OCI-LY1 (cell line): ENCODE measurements at regions not wholly inside any gene's neighbourhood (a gene's known extent, or its start where the extent isn't known, plus 50 kb on each side); places are given as distances from the start of the nearest gene placed in this dataset.

Source experiments
- H2AFZ ChIP-seq: fragments of 200-600 bp; sonication (generic), shearing (Covaris generic); 2 replicates; pipeline ENCODE4 v1.6.0; 2014; ENCODE audit warnings: antibody characterized with exemption, mild to moderate bottlenecking, low read length
- H3F3A ChIP-seq: fragments of 200-600 bp; sonication (generic), shearing (Covaris generic); 2 replicates; pipeline ENCODE4 v1.6.0; 2014; ENCODE audit warnings: mild to moderate bottlenecking, antibody characterized with exemption, low read length, moderate library complexity; ENCODE audit not compliant: insufficient read depth
- H3K27ac ChIP-seq: fragments of 200-600 bp; sonication (generic); 2 replicates; pipeline ENCODE4 v1.5.1; 2014; ENCODE audit warnings: low read length, mixed run types, mild to moderate bottlenecking, low read depth; ENCODE audit not compliant: poor library complexity, severe bottlenecking
- H3K27me3 ChIP-seq: fragments of 200-600 bp; sonication (generic); 2 replicates; pipeline ENCODE4 v1.6.0; 2014; ENCODE audit warnings: antibody characterized with exemption, mild to moderate bottlenecking, low read length, moderate library complexity; ENCODE audit not compliant: insufficient read depth
- H3K36me3 ChIP-seq: fragments of 200-600 bp; sonication (generic); 2 replicates; pipeline ENCODE4 v1.6.1; 2014; ENCODE audit warnings: mild to moderate bottlenecking, antibody characterized with exemption, low read length, moderate library complexity, mixed read lengths; ENCODE audit not compliant: insufficient read depth
- H3K4me1 ChIP-seq: fragments of 200-600 bp; sonication (generic); 2 replicates; pipeline ENCODE4 v1.5.1; 2014; ENCODE audit warnings: mild to moderate bottlenecking, low read length, moderate library complexity; ENCODE audit not compliant: insufficient read depth, severe bottlenecking
- H3K4me2 ChIP-seq: fragments of 200-600 bp; sonication (generic), shearing (Covaris generic); 2 replicates; pipeline ENCODE4 v1.6.1; 2014; ENCODE audit warnings: low read length
- H3K4me3 ChIP-seq: fragments of 200-600 bp; sonication (generic); 2 replicates; pipeline ENCODE4 v1.5.1; 2014; ENCODE audit warnings: low read length, low read depth, mild to moderate bottlenecking, mixed read lengths; ENCODE audit not compliant: poor library complexity, severe bottlenecking
- H3K79me2 ChIP-seq: fragments of 200-600 bp; shearing (Covaris generic); 2 replicates; pipeline ENCODE4 v1.6.1; 2016; ENCODE audit warnings: mixed run types, low read length, mixed read lengths; ENCODE audit not compliant: insufficient read depth
- H3K9ac ChIP-seq: fragments of 200-600 bp; sonication (generic), shearing (Covaris generic); 2 replicates; pipeline ENCODE4 v1.6.1; 2014; ENCODE audit warnings: mild to moderate bottlenecking, low read length, mixed read lengths
- H3K9me2 ChIP-seq: fragments of 200-600 bp; sonication (generic), shearing (Covaris generic); 2 replicates; pipeline ENCODE4 v1.6.1; 2014; ENCODE audit warnings: low read depth, mild to moderate bottlenecking, low read length, mixed read lengths
- H3K9me3 ChIP-seq: fragments of 200-600 bp; shearing (Covaris generic); 2 replicates; pipeline ENCODE4 v1.6.1; 2014; ENCODE audit warnings: low read length, mixed read lengths
- H4K20me1 ChIP-seq: fragments of 200-600 bp; sonication (generic), shearing (Covaris generic); 2 replicates; pipeline ENCODE4 v1.6.0; 2016; ENCODE audit warnings: mild to moderate bottlenecking, low read length; ENCODE audit not compliant: insufficient read depth
- EZH2 ChIP-seq: fragments of 200-600 bp; sonication (generic), shearing (Covaris generic); IDR thresholded peaks from 2 replicates; pipeline ENCODE4 v1.8.0; 2017; ENCODE audit warnings: borderline replicate concordance, mixed run types, mild to moderate bottlenecking, antibody characterized with exemption, low read length, moderate library complexity, mixed read lengths
- TF ChIP-seq, protein P1 (sequence below): fragments of 200-600 bp; sonication (generic), shearing (Covaris generic); IDR thresholded peaks from 2 replicates; pipeline ENCODE4 v1.5.1; 2017; ENCODE audit warnings: mild to moderate bottlenecking, antibody characterized with exemption, low read length, moderate library complexity, mixed read lengths

DNA sequence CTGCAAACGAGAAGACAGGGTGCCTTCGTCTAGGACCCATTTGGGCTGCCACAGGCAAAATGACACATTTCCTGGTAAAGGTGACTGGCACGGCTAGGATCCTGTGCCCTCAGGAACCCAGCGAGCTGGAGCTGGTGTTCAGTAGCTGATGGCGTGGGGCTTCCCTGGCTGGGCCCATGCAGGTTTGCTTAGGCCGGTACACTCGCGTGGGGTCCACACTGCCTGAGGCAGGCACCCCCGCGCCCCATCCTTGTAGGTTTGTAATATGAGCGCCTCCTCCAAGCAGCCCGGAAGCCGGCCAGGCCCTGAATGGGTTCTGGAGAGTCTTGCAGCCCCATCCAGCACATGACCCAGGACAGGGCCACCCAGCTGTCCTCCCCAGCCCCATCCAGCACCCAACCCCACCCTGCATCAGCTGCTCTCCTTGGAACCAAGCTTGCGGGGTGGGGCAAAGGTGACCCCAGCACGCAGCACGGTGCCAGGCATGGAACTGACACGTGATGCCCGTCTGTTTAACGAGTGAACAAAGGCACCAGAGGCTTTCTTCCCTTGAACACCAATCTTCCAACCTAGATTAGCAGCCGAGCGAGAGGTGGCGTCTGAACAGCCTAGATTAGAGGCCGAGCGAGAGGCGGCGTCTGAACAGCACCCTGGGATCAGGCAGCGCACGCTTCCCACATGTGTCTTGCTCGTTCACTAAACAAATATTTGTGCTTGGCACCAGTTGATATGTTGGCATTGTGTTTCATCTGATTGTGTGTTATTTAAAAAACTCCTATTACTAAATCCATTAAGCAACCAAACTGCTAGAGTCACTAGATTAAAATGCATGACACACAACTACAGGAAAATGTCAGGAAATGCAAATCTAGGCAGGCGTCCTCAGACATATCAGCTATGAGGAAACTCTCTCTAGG is 112.1 kb downstream of the DLL1 start:
- TF ChIP-seq EZH2 = no peak
- TF ChIP-seq, protein P1, sequence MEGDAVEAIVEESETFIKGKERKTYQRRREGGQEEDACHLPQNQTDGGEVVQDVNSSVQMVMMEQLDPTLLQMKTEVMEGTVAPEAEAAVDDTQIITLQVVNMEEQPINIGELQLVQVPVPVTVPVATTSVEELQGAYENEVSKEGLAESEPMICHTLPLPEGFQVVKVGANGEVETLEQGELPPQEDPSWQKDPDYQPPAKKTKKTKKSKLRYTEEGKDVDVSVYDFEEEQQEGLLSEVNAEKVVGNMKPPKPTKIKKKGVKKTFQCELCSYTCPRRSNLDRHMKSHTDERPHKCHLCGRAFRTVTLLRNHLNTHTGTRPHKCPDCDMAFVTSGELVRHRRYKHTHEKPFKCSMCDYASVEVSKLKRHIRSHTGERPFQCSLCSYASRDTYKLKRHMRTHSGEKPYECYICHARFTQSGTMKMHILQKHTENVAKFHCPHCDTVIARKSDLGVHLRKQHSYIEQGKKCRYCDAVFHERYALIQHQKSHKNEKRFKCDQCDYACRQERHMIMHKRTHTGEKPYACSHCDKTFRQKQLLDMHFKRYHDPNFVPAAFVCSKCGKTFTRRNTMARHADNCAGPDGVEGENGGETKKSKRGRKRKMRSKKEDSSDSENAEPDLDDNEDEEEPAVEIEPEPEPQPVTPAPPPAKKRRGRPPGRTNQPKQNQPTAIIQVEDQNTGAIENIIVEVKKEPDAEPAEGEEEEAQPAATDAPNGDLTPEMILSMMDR = no peak
- Histone ChIP-seq H2AFZ (no peak overlapping the region), H3K4me3 (no peak overlapping the region), H3K27me3 (no peaks in the 10 kb centered on the region), H4K20me1 (no peaks in the 10 kb centered on the region), H3K4me1 (no peaks in the 10 kb centered on the region), H3K79me2 (no peaks in the 10 kb centered on the region), H3K9me2 (no peaks in the 10 kb centered on the region), H3K36me3 (no peaks in the 10 kb centered on the region), H3K9ac (no peak overlapping the region), H3K27ac (no peak overlapping the region), H3K9me3 (no peaks in the 10 kb centered on the region), H3F3A (no peaks in the 10 kb centered on the region), H3K4me2 (no peak overlapping the region)

DNA sequence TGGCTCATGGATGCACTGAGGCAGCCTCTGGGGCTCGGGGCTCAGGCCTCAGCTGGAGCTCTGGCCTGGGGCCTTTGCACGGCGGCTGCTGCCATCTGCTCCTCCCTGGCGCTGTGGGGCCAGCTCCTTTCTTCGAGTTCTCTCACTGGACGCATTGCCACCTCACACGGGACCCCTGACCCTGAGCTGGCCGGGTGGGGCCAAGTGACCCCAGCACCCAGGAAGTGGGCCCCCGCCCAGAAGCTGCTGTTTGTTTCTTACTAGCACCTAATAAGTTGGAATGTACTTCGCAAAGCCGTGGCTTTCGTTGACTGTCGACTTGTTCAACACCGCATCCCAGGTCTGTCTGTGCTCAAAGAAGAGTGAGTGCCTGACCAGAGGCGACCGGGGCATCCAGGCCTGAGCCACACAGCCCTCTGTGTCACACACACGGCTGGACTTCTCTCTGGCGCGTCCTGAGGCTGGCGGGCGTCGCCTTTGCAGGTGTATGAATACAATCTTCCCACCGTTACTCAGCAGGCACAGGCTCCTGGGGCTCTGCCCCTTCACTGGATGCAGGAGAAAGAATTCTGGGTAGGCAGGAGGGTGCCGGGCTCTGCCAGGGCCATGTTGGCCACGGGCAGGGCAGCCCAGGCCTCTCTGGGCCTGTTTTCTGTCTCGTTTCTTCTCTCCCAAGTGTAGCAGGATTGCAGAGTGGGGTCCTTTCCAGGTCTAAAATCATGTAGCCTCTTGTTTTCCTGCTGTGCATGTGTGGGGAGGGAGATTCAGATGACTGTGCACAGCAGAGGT is 112.9 kb downstream of the DLL1 start:
- no peak for TF ChIP-seq EZH2
- TF ChIP-seq, protein P1 = no peak
- Histone ChIP-seq H3K79me2 (no peaks in the 10 kb centered on the region), H2AFZ (no peak overlapping the region), H3K27ac (no peak overlapping the region), H3K27me3 (no peaks in the 10 kb centered on the region), H3F3A (no peaks in the 10 kb centered on the region), H3K9me2 (no peaks in the 10 kb centered on the region), H3K36me3 (no peaks in the 10 kb centered on the region), H4K20me1 (no peaks in the 10 kb centered on the region), H3K9ac (no peak overlapping the region), H3K4me3 (no peak overlapping the region), H3K9me3 (no peaks in the 10 kb centered on the region), H3K4me1 (no peaks in the 10 kb centered on the region), H3K4me2 (no peak overlapping the region)

DNA sequence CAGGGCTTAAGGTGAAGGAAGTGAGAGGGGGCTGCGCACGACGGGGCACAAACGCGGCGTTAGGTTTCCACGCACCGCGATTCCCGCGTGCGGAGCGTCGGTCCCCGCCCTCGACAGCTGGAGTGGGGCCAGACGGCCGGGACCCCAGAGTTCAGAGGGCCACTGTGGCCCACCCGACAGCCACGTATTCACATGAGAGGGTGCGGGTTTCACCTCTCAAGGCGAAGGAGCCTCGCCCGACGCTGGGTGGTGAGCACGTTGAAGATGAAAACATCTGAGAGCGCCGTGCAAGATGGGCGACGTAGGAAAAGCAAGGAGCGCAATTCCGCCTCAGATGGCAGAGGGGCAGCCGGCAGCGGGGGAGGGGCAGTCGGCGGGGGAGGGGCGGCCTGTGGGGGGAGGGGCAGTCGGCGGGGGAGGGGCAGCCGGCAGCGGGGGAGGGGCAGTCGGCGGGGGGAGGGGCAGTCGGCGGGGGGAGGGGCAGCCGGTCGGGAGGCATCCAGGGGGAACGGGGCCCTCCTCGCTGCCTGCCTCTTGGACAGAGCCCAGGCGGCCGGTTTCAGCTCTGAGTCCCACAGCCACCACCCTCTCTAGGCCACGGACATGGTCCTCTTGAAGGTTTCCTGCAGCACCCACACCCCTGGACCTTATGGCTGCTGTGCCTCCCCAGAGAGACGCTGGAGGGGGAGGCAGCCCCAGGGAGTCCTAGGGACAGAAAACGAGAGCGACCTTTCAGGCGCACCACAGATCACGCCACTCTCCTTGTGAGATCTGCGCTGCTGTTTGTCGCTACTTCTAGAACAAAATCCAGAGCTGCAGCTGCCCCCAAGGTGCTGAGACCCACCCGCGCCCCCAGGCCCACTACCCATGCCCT is 113.7 kb downstream of the DLL1 start:
- Histone ChIP-seq H3K4me3 (no peak overlapping the region), H3K4me2 (no peak overlapping the region), H3K9ac (no peak overlapping the region), H3F3A (no peaks in the 10 kb centered on the region), H3K79me2 (no peaks in the 10 kb centered on the region), H3K9me2 (no peaks in the 10 kb centered on the region), H3K27ac (no peak overlapping the region), H3K36me3 (no peaks in the 10 kb centered on the region), H2AFZ (no peak overlapping the region), H3K4me1 (no peaks in the 10 kb centered on the region), H3K9me3 (no peaks in the 10 kb centered on the region), H3K27me3 (no peaks in the 10 kb centered on the region; the same call in 1 of the 2 replicates), H4K20me1 (no peaks in the 10 kb centered on the region)
- TF ChIP-seq EZH2 = no peak
- TF ChIP-seq, protein P1 = no peak
